Tibial artery (tissue), 4 donors: ENCODE measurements at regions not wholly inside any gene's neighbourhood (a gene's known extent, or its start where the extent isn't known, plus 50 kb on each side); places are given as distances from the start of the nearest gene placed in this dataset.

Experiments
- DNase-seq, 2 donors: peaks; one replicate each; pipeline ENCODE4 v3.0.0-alpha.2; 2019
- H3K27ac ChIP-seq, 2 donors: fragments of 200-600 bp; sonication (generic) in 1 of 2; 1 replicate in 1 of 2; 2 replicates in 1 of 2; pipeline ENCODE4 v1.5.1; 2018 to 2019; ENCODE audit warnings: mild to moderate bottlenecking in 1 of 2
- H3K27me3 ChIP-seq, 2 donors: fragments of 200-600 bp; sonication (generic) in 1 of 2; one replicate each; pipeline versions ENCODE4 v1.5.1 to v1.6.0; 2016 to 2019
- H3K36me3 ChIP-seq, 3 donors: fragments of 200-600 bp; sonication (generic) in 2 of 3; one replicate each; pipeline ENCODE4 v1.5.1; 2016 to 2019; ENCODE audit warnings: mild to moderate bottlenecking in 2 of 3
- H3K4me1 ChIP-seq, 4 donors: fragments of 200-600 bp; sonication (generic) in 2 of 4; 1 replicate in 3 of 4; 2 replicates in 1 of 4; pipeline ENCODE4 v1.5.1; 2016 to 2019
- H3K4me3 ChIP-seq, 2 donors: fragments of 200-600 bp; sonication (generic) in 1 of 2; 1 replicate in 1 of 2; 2 replicates in 1 of 2; pipeline ENCODE4 v1.5.1; 2018 to 2019; ENCODE audit warnings: mild to moderate bottlenecking in 2 of 2
- H3K9me3 ChIP-seq, 3 donors: fragments of 200-600 bp; sonication (generic) in 1 of 3; one replicate each; pipeline ENCODE4 v1.5.1; 2016 to 2019
- CTCF ChIP-seq, 2 experiments: fragments of 200-600 bp in 1 of 2; fragments of 450-650 bp in 1 of 2; IDR thresholded peaks; one replicate each; pipeline ENCODE4 v1.5.1; 2017 to 2019; ENCODE audit warnings: antibody characterized with exemption in 2 of 2, mild to moderate bottlenecking in 1 of 2, moderate library complexity in 1 of 2
- intact Hi-C: fragments of 100-400 bp; cut with DNase I; formaldehyde crosslinking; loops from one replicate; pipeline ENCODE4 v1.15.0; 2023; ENCODE audit warnings: low total_unique reads

- peaks cover 0 to 22% (median 10%) of the 10 kb centered on the region in 4 donors for H3K4me1 ChIP-seq
- no peak overlapping the region for H3K4me3 ChIP-seq
- TF ChIP-seq CTCF (IDR thresholded peaks at IDR 0.05) = no peak
- no peaks in the 10 kb centered on the region for H3K27me3 ChIP-seq
- no peaks in the 10 kb centered on the region for H3K9me3 ChIP-seq
- no peaks in the 10 kb centered on the region for H3K36me3 ChIP-seq
- peak overlapping the region; percentile 79 to 83 for H3K27ac ChIP-seq
- peak; percentile 88 to 91 for DNase-seq
- intact Hi-C loops = no loop called here
These were observed 242.6 kb upstream of the FAT3 start for GRCh38 chr11:91981995-91982394.

- no peaks in the 10 kb centered on the region for H3K9me3 ChIP-seq
- no peak overlapping the region for H3K4me3 ChIP-seq
- intact Hi-C loops = no loop called here
- TF ChIP-seq CTCF (IDR thresholded peaks at IDR 0.05) = no peak
- H3K27me3 ChIP-seq = no peaks in the 10 kb centered on the region
- H3K27ac ChIP-seq = no peak overlapping the region
- peaks cover 0 to 22% (median 10%) of the 10 kb centered on the region in 4 donors for H3K4me1 ChIP-seq
- H3K36me3 ChIP-seq = no peaks in the 10 kb centered on the region
- DNase-seq = no peak
These were observed 244.8 kb upstream of the FAT3 start for GRCh38 chr11:91979775-91980174.

- no peaks in the 10 kb centered on the region for H3K9me3 ChIP-seq
- intact Hi-C loops = no loop called here
These were observed 245.9 kb upstream of the FAT3 start for GRCh38 chr11:91978747-91979146.

GRCh38 chr11:91972665-91973266, 251.9 kb upstream of the FAT3 start:
- no peak overlapping the region for H3K4me3 ChIP-seq
- peaks cover 0 to 14% (median 0%) of the 10 kb centered on the region in 4 donors for H3K4me1 ChIP-seq
- H3K9me3 ChIP-seq = no peaks in the 10 kb centered on the region
- no peak for DNase-seq
- intact Hi-C loops = no loop called here
- H3K27ac ChIP-seq = no peak overlapping the region
- TF ChIP-seq CTCF (IDR thresholded peaks at IDR 0.05) = no peak
- H3K27me3 ChIP-seq = no peaks in the 10 kb centered on the region
- H3K36me3 ChIP-seq = no peaks in the 10 kb centered on the region

More at GRCh38 chr11:91978747-91979146, 245.9 kb upstream of the FAT3 start:
- DNase-seq = no peak
- Histone ChIP-seq H3K4me3 (no peak overlapping the region), H3K36me3 (no peaks in the 10 kb centered on the region), H3K27ac (no peak overlapping the region), H3K27me3 (no peaks in the 10 kb centered on the region), H3K4me1 (peaks cover 0 to 22% (median 10%) of the 10 kb centered on the region in 4 donors)
- TF ChIP-seq CTCF (IDR thresholded peaks at IDR 0.05) = no peak

- H3K9me3 ChIP-seq = no peaks in the 10 kb centered on the region
- intact Hi-C loops = no loop called here
- no peak overlapping the region for H3K27ac ChIP-seq
- no peaks in the 10 kb centered on the region for H3K27me3 ChIP-seq
- H3K4me1 ChIP-seq = peaks cover 0 to 14% (median 0%) of the 10 kb centered on the region in 4 donors
- DNase-seq = no peak
- H3K4me3 ChIP-seq = no peak overlapping the region
- H3K36me3 ChIP-seq = no peaks in the 10 kb centered on the region
- no peak for TF ChIP-seq CTCF (IDR thresholded peaks at IDR 0.05)
These were observed 254.0 kb upstream of the FAT3 start for GRCh38 chr11:91970624-91971023.

GRCh38 chr11:91969486-91969885, 255.1 kb upstream of the FAT3 start:
- Histone ChIP-seq H3K9me3 (no peaks in the 10 kb centered on the region), H3K4me1 (peaks cover 0 to 14% (median 0%) of the 10 kb centered on the region in 4 donors), H3K36me3 (no peaks in the 10 kb centered on the region), H3K4me3 (no peak overlapping the region), H3K27ac (no peak overlapping the region), H3K27me3 (no peaks in the 10 kb centered on the region)
- TF ChIP-seq CTCF (IDR thresholded peaks at IDR 0.05) = no peak
- no peak for DNase-seq
- intact Hi-C loops = no loop called here
